Glomerular endothelial cell (primary cell): ENCODE measurements at regions not wholly inside any gene's neighbourhood (a gene's known extent, or its start where the extent isn't known, plus 50 kb on each side); places are given as distances from the start of the nearest gene placed in this dataset.

Experiments
- DNase-seq: peaks from one replicate; pipeline ENCODE4 v3.0.0-alpha.2; 2011; ENCODE audit warnings: low read depth, low spot score; ENCODE audit errors: extremely low read depth

DNA sequence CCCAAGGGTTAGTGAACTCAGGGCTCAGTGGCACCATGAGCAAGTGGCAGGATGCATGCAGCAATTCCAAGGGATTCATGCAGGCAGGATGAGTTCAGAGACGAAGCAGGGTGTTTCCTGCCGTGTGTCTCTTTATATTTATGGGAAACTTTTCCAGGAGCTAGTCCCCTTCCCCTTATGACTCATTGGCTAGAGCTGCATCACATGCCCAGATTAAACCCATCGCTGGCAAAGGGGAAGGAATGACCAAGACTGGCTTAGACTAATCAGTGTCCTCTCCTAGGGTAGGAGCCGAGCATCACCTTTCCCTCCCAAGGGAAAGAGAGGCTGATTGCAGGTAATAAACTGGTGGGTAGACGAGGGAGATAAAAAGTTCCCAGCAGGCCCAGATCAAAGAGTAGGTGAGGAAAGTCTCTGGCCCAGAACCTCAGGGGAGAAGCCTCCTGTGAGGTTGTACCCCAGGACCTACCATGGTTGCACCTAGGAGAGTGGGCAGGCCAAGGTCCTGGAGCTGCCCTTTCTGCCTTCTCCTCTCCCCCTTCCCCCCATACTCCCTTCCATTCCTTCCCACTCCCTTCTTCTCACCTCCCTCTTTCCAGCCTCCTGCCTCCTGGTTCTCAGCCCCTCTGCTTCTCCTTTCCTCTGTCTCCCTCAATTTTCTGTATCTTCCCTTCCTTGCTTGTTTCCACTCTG lies 67.8 kb upstream of the ITGA11 start:
- no peak for DNase-seq

DNA sequence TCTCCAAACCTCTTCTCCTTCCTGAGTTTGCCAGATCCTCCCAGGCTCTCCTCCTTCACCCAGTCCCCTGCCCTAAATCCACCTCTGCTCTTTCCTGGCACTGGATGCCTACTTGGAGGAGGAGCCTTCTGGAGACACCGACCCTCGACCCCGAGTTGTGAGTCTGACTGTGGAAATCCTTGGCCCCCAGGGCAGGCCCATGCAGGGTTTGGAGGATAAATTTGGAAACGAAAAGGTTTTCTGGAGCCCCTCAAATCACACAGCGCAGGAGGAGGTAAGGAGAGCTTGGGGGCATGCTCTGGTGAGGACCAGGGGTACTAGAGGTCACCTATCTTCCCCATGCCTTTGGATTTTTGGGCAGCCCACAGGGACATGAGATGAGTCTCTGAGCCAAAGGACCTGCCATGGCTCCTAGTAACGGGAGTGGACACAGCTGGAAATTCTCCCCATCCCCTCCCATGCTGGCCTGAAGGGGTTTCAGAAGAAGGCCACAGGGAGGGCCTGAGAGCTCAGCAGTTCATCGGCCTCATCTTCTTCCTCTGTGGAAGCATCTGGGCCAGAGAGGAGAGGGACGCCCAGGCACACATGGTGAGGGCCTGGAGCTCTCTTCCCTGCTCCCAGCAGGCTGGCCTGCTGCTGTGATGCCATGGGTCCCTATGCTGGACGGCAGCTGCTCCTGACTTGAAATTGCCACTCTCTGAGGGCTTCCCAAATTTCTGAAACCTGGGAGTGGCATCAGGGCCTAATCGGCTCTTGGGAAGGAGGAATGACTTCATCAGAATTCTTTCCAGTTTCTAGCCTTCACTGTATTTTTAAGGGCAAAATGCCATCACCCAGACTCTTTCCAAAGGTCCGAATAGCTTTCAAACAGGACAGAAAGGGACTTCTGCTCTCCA lies 68.6 kb upstream of the ITGA11 start:
- no peak for DNase-seq

DNA sequence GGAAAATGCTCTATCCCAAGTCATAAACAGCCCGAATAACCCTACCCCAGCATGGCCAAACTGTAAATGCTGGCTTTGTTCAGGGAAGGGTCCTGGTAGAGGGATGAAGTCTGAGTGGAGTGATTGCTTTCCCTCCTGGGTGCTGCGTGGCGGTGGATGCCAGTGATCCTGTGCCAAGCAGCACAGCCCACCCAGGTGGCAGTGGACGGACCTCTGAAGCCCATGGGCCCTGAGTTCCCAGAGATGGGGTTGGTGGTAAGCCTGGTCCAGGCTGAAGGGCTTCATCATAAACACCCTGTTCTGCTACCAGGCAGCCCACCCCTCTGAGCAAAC lies 69.3 kb upstream of the ITGA11 start:
- DNase-seq: no peak

DNA sequence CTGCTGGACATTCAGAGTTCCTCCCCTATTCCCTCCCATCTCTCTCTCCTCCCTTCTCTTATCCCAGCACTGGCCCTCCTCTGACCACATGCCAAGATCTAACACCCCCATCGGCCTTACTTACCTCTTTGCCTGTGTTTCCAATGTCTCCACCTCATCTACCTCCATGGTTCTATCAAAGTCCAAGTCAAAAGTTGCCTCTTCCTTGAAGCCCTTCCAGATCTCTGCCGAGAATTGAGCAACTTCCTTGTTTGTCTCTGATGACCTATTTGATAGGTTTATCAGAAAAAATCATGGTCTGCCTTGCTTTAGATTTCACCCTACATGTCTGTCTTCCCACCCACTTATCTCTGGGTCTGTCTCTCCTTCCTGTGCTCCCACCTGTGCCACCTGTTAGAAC lies 69.7 kb upstream of the ITGA11 start:
- no peak for DNase-seq

DNA sequence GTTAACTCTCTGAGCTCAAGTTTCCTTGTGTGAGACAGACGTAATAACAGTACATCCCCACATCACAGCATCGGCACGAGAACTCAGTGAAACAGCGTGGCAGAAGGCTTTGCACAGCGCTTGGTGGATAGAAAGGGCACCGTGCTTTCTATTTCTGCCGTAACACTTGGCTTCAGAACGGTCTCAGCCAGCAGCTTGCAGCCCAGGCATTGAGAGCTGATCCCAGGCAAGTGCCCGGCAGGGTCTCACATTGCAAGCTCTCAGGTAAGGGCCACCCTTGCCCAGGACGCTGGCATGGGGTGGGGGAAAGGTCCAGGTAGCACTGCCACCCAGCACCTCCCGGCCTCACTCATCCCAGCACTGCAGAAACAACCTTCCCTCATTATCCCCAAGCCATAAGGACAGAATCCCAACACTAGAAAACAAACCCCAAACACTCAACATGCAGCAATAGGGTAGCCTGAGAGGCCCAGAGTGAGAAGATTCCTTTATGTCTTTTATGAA lies 70.5 kb upstream of the ITGA11 start:
- DNase-seq: no peak

DNA sequence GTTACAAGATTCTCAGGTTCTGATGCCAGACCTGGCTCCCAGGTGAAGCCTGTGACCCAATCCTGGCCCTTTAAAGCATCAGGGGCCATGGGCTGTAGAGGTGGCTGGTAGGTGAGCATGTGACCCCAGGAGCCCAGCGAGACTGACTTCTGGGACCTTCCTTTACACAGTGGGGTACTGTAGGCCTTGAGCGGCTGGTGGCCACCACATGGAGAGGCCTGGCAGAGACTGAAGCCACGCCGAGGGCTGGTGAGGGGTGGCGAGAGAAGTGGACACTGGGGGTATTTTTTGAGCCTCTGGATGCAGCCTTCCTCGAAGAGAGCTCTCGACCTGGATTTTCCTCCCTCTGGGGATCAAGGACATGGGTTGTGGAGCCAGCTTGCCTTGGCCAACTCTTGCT lies 71.2 kb upstream of the ITGA11 start:
- no peak for DNase-seq

DNA sequence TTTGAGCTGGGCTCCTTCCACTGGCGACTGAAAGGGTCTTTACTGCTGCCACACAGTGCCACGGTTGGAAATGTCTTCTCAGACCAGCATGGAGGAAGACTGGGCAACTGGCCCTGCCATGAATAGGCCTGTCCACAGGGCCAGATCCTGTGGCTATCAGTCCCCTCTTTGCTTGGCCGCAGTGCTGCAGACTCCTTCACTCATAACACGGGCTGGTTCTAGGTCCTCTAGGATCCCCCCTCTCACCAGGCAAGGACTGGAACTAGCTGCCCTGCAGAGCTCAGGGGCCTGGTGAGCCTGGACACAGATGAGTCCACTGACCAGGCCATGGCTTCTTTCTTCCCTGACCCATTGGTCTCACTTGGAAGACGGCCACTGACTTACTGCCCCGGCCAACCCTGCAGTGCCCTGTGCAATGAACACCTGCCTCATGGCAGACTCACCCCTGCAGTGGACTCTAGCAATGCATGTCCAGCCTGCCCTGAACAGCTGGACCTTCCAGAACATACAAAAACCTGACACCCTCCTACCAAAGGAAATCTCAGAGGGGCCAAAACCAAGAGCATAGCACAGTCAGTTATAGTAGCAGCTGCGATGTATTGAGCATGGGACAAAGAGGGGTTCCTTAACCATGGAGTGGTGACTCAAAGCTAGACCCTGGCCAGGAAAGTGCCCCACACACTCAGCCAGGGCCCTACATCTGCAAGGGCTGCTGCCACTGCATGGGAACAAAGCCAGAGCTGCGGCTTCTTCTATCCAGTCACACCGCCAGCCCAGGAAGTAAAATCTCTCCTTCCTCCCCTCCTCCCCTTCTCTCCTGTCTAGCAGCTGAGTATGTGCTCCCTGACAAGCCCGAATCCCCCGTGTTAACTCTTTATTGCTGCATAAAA lies 72.1 kb upstream of the ITGA11 start:
- DNase-seq: no peak

DNA sequence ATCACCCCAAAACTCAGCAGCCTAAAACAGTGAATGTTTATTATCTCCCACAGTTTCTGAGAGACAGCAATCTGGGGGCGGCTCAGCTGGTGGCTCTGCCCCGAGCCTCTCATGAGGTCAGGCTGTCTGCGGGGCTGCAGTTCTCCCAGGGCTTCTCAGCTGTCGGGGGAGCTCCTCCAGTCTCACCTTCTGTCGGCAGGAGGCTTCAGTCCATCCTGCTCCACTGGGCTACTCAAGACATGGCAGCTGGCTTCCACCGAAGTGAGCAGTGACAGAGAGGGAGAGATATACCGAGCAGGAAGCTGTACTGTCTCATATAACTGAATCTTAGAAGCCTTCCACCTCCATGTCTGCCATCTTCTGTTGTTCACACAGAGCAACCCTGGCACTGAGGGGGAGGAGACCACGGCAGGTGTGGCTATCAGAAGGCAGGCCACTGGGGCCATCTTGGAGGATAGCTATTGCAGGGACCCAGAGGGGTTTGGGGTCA lies 72.8 kb upstream of the ITGA11 start:
- no peak for DNase-seq

DNA sequence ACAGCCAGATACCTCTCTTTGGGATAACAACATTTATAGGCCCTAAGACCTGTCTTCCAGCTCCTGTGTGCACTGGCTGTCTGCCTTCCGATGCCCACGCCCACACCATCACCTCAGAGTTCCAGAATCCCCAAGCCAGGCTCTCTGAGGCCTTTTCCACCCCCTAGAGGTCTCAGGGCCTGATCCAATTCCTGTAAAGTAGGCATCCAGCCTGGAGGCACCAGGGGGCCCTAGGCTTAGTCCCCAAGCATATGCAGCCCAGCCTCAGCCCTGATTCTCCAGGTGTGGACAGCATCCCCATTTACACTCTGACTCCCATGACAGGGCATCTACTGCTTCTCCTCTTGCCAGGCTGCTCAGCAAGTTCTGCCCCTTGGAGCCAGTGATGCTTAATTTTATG lies 72.7 kb upstream of the CORO2B start:
- DNase-seq: no peak

DNA sequence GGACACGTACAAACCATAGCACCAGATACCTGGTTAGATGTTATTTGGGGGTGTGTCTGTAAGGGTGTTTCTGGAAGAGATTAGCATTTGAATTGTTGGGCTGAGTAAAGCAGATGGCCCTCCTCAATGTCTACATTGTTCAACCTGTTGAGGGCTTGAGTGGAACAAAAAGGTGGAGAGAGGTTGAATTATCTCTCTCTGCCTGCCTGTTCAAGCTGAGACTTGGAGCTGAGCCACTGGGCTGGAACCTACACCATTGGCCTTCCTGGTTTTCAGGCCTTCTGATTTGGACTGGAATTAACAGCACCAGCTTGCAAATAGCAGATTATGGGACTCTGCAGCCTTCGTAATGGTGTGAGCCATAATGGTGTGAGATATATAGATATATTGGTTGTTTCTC lies 71.3 kb upstream of the CORO2B start:
- DNase-seq: no peak

DNA sequence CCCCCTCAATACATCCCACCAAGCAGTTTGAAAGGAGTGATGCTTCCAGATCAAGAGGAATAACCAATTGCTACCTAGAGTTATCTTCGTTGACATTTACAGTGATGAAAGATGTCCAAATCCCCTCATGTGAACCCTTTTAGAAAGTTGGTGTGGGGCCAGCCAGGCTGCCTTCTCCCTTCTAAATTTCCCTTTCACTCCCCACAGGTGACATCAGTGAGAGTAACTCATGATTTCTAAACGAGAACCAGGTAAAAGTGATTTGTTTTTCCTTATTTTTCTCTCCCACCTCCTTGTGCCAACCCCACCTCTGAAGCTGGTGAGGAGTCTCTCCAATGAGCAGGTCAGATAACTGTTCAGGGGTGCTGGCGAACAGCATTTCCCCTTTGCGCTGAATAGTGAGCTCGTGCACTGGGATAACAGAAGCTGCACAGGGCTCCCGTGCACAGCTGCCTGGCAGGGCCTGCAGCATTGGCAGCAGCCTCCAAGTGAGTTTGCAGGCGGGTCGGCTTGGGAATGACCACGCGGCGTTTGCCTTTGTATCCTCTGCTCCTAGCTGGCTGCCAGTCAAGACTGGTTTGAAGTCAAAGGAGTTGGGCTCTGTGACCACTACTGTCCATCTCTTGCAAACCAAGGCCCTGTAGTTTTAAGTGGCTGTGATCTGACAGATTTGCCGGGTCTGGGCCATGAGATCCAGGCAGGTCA lies 70.2 kb upstream of the CORO2B start:
- no peak for DNase-seq

DNA sequence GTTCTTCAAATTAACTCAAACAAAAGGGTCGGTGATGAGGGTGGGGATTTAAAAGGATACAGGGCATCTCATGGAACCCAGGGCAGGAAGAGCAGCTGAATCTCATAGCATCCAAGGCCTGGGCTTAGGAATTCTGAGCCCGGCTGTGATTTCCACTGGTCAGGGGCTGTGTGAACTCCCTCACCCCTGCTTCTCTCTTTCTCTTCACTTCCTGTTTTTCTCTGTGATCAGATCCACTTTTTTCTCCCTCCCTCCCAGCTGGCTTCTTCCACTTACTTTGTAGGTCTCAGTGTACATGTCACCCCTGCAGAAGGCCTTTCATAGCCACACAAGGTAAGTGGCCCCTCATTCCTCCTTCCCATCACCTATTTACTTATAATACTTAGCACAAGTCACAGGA lies 68.2 kb upstream of the CORO2B start:
- no peak for DNase-seq

DNA sequence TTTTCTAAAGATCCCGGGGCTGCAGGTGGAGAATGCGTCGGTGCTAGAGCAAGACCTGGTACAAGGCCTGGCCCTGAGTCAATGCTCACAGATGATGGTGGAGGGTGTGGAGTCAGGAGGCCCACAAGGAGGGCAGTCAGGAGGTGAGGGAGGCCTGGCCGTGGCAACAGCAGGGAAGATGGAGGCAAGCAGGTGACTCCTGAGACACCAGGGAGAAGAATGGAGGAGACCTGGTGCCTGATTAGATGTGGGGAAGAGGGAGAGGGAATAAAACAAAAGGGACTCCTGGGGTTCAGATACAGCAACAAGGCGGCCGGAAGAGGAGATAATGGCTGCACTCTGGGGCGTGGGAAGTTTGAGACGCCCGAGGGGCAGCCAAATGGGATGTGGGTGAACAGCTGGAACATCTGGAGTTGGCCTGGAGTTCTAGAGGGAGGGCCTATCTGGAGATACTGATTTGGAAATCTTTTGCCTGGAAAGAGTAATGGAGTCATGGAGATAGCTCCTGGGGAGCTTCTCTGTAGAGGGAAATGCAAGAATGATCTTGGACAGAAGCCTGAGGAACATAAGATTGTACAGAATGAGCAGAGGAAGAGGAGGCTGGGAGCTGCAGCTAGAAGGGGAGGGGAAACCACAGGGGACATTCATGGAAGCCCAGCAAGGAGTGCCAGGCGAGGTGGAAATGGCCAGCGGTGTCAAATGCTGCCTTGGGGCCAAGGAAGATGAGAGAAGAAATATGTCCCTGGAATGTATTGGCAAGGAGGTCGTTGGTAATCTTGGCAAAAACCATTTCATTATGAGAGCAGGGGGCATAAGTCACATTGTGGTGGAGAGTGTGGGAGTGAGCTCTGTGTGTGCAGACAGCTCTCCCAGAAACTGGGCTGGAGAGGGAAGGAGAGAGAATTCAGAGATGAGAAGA lies 67.5 kb upstream of the CORO2B start:
- no peak for DNase-seq

DNA sequence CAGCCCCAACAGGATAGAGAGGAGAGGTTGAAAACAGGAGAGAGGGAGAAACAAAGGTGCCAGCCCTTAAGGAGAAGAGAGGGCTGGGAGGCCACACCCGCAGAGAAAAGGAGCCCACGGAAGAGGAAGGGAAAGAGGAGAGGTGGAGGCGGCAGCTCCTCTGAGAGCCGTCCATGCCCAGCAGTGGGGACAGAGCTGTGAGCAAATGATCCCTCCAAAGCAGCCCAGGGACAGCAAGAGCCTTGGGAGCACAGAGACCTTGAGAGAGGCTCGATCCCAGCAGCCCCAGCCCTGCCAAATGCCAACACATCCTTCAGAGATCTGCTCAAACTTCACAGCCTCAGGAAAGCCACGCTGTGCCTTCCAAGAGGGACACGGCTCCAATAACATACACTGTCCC lies 66.7 kb upstream of the CORO2B start:
- no peak for DNase-seq

DNA sequence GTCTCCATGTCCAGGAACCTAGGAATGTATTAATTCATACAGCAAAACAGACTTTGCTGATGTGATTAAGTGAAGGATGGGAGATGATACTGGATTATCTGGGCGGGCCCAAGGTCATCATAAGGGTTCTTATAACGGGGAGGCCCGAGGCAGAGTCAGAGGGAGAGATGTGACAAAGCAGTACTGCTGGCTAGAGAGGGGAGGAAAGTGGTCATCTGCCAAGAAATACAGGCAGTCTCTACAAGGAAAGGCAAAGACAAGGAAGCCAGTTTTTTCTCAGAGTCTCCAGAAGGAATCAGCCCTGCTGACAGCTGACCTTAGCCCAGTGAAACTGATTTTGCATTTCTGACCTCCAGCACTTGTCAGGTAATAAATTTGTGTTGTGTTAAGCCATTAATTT lies 66.2 kb upstream of the CORO2B start:
- no peak for DNase-seq

DNA sequence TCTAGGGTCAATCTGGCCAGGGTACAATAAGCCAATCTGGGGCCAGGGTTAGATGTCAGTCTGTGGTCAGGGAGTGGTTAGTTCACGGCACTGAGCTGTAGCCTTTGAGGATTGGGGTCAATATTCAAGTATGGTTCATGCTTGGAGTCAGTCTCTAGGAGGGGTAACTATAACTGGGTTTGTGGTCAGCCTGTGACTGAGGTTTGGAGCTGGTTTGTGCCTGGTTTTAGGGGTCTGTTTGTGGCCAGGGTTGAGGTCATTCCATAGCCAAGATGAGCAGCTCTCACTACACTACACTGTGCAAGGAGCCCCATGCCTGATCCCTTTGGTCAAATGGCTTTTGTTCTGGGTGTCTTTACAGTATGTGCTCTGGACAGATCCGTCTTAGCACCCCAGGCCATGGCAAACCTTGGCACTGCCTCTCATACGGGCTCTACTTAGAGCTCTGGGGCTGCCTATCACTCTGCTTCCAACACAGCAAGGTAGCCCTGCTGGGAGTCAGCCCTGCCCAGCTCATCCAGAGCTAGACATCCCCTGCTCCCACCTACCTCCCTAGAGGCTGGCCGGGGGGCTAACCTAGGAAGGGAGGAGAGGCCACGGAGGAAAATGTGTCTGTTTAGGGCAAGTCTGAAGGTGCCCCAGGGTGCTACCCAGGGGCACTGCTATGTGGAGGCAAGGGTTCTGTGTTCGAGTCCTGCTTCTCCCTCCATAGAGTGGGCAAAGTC lies 63.3 kb upstream of the CORO2B start:
- no peak for DNase-seq

DNA sequence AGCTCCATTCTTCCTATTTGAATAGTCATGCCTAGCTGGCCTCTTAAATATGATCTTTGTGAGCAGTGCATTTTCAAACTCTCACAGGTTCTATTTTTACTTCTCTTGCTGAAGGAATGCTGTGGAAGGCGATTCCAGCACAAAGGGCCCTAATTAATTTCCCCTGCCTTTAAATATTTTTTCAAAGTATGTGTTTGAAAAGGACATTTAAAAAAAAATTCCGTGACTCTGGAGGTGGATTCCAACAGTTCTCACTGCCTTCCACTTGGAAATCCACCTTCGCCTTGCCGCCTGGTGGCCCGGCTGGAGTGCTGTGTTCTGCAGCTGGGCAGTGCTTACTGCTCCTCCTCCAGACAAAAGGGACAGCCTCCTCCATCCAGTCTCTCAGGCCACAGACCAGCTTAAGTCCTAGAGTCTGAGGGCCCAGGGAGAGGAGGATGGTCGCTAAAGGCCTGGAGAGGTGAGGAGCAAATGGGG lies 61.5 kb upstream of the CORO2B start:
- DNase-seq: no peak

DNA sequence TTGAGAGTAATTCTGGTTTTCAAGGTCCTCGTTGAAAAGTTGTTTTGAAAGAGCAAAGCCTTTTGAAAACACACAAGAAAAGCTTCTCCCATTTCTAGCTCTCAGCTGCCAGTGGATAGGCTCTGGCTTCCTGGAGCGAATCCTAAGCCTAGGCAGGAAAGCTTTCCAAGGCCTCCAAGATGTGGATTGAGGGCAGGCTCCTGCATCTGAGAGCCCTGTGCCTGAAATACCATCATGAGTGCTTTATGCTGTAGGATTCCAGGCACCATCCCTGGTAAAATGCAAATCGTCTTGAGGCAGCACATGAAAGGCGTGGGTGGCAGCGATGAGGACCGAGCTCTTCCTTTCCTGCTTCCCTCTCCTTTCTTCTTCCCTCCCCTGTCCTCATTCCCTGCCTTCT lies 60.7 kb upstream of the CORO2B start:
- DNase-seq: no peak
